Endodermal cell (in vitro differentiated cells): ENCODE measurements at regions not wholly inside any gene's neighbourhood (a gene's known extent, or its start where the extent isn't known, plus 50 kb on each side); places are given as distances from the start of the nearest gene placed in this dataset.

Experiments used
- DNase-seq: peaks from one replicate; pipeline ENCODE4 v3.0.0-alpha.2; 2017
- H3K27ac ChIP-seq: 2 replicates; pipeline ENCODE4 v1.5.1; 2013; ENCODE audit warnings: mild to moderate bottlenecking, low read depth, low read length, moderate library complexity
- H3K27me3 ChIP-seq: 2 replicates; pipeline ENCODE4 v1.6.1; 2013; ENCODE audit warnings: mild to moderate bottlenecking, low read length, moderate library complexity; ENCODE audit not compliant: insufficient read depth, control insufficient read depth, poor library complexity, severe bottlenecking
- H3K36me3 ChIP-seq: 2 replicates; pipeline ENCODE4 v1.7.0; 2013; ENCODE audit warnings: mild to moderate bottlenecking, low read length, moderate library complexity; ENCODE audit not compliant: control insufficient read depth, insufficient read depth
- H3K4me1 ChIP-seq: one replicate; pipeline ENCODE4 v1.7.0; 2013; ENCODE audit warnings: low read length; ENCODE audit not compliant: control insufficient read depth, insufficient read depth
- H3K4me3 ChIP-seq: 2 replicates; pipeline ENCODE4 v1.5.1; 2013; ENCODE audit warnings: mild to moderate bottlenecking, low read length, moderate library complexity
- H3K9ac ChIP-seq: 2 replicates; pipeline ENCODE4 v1.6.1; 2013; ENCODE audit warnings: mild to moderate bottlenecking, low read length, moderate library complexity; ENCODE audit not compliant: poor library complexity, severe bottlenecking; ENCODE audit errors: extremely low read depth
- H3K9me3 ChIP-seq: 2 replicates; pipeline ENCODE4 v1.6.1; 2013; ENCODE audit warnings: mild to moderate bottlenecking, low read length, moderate library complexity; ENCODE audit not compliant: control insufficient read depth
- H3K27ac Mint-ChIP-seq: 2 replicates; pipeline ENCODE4 v1.8.0; 2020; ENCODE audit warnings: mixed read lengths
- H3K27me3 Mint-ChIP-seq: 2 replicates; pipeline ENCODE4 v1.8.0; 2021; ENCODE audit warnings: mild to moderate bottlenecking, mixed read lengths; ENCODE audit not compliant: insufficient read depth
- H3K36me3 Mint-ChIP-seq: 2 replicates; pipeline ENCODE4 v1.8.0; 2020; ENCODE audit warnings: low read depth, mixed read lengths
- H3K4me1 Mint-ChIP-seq: 2 replicates; pipeline ENCODE4 v1.8.0; 2020; ENCODE audit warnings: mixed read lengths
- H3K4me3 Mint-ChIP-seq: 2 replicates; pipeline ENCODE4 v1.8.0; 2020; ENCODE audit warnings: mild to moderate bottlenecking, moderate library complexity, mixed read lengths
- H3K9me3 Mint-ChIP-seq: 2 replicates; pipeline ENCODE4 v1.8.0; 2020; ENCODE audit warnings: mild to moderate bottlenecking, mixed read lengths
- CTCF ChIP-seq: fragments of 200-600 bp; sonication (generic); conservative IDR thresholded peaks from 2 replicates; pipeline ENCODE4 v1.5.0; 2021; ENCODE audit warnings: antibody characterized with exemption, mild to moderate bottlenecking
- WGBS, 2 experiments: methylation state at CpG; one replicate each; pipeline versions ENCODE4 v1.1.5 to v1.1.7; 2013; ENCODE audit warnings: missing lambda C conversion rate in 2 of 2, mixed read lengths in 1 of 2; ENCODE audit not compliant: insufficient coverage in 1 of 2, insufficient read length in 1 of 2; 5-methylcytosine and 5-hydroxymethylcytosine counted together

GRCh38 chr3:53970661-53971060 lies 79.0 kb upstream of the SELENOK start:
- H3K27ac Mint-ChIP-seq: no peak overlapping the region

GRCh38 chr3:53969086-53969485 lies 77.4 kb upstream of the SELENOK start:
- Histone ChIP-seq H3K9ac (no peak overlapping the region), H3K27me3 (no peaks in the 10 kb centered on the region), H3K27ac (no peak overlapping the region), H3K9me3 (peaks cover 11% of the 10 kb centered on the region), H3K36me3 (no peaks in the 10 kb centered on the region), H3K4me3 (no peak overlapping the region), H3K4me1 (no peaks in the 10 kb centered on the region)
- 87 to 88% methylated on average over 7 of the region's 7 CpGs for WGBS, 2 experiments
- H3K4me1 Mint-ChIP-seq: no peaks in the 10 kb centered on the region
- DNase-seq: no peak
- H3K27me3 Mint-ChIP-seq: no peaks in the 10 kb centered on the region
- H3K36me3 Mint-ChIP-seq: no peaks in the 10 kb centered on the region
- no peak overlapping the region for H3K27ac Mint-ChIP-seq
- no peak overlapping the region for H3K4me3 Mint-ChIP-seq
- no peak for TF ChIP-seq CTCF
- peaks cover 21% of the 10 kb centered on the region for H3K9me3 Mint-ChIP-seq

More at GRCh38 chr3:53970661-53971060, 79.0 kb upstream of the SELENOK start:
- Histone ChIP-seq H3K27me3 (no peaks in the 10 kb centered on the region), H3K4me3 (no peak overlapping the region), H3K27ac (no peak overlapping the region), H3K9me3 (peaks cover 11% of the 10 kb centered on the region), H3K9ac (no peak overlapping the region), H3K36me3 (no peaks in the 10 kb centered on the region), H3K4me1 (no peaks in the 10 kb centered on the region)
- TF ChIP-seq CTCF: no peak
- 59 to 61% methylated on average over 3 of the region's 3 CpGs for WGBS, 2 experiments
- Mint-ChIP-seq H3K9me3 (peaks cover 21% of the 10 kb centered on the region), H3K4me3 (no peak overlapping the region), H3K4me1 (no peaks in the 10 kb centered on the region), H3K36me3 (no peaks in the 10 kb centered on the region), H3K27me3 (no peaks in the 10 kb centered on the region)
- DNase-seq: peak; percentile 79

- H3K4me1 Mint-ChIP-seq: no peaks in the 10 kb centered on the region
- no peaks in the 10 kb centered on the region for H3K27me3 ChIP-seq
- no peaks in the 10 kb centered on the region for H3K36me3 ChIP-seq
- H3K9me3 ChIP-seq: peaks cover 11% of the 10 kb centered on the region
- H3K4me1 ChIP-seq: no peaks in the 10 kb centered on the region
- 77 to 83% methylated on average over 1 of the region's 1 CpG for WGBS, 2 experiments
- H3K9me3 Mint-ChIP-seq: peaks cover 23% of the 10 kb centered on the region
- no peak overlapping the region for H3K27ac ChIP-seq
- H3K9ac ChIP-seq: no peak overlapping the region
- no peak overlapping the region for H3K4me3 Mint-ChIP-seq
- no peak for DNase-seq
- no peaks in the 10 kb centered on the region for H3K36me3 Mint-ChIP-seq
- no peak for TF ChIP-seq CTCF
- H3K27ac Mint-ChIP-seq: no peak overlapping the region
- no peaks in the 10 kb centered on the region for H3K27me3 Mint-ChIP-seq
- no peak overlapping the region for H3K4me3 ChIP-seq
These were observed 73.6 kb upstream of the SELENOK start for GRCh38 chr3:53965291-53965690.
